SK-N-SH (cell line): ENCODE measurements at regions not wholly inside any gene's neighbourhood (a gene's known extent, or its start where the extent isn't known, plus 50 kb on each side); places are given as distances from the start of the nearest gene placed in this dataset.

ENCODE experiments used
- FOXM1 ChIP-seq: IDR thresholded peaks from 2 replicates; pipeline ENCODE4 v1.4.0; 2012; ENCODE audit warnings: low read depth, mild to moderate bottlenecking
- RAD21 ChIP-seq: IDR thresholded peaks from 2 replicates; pipeline ENCODE4 v1.6.1; 2012; ENCODE audit warnings: mild to moderate bottlenecking, low read length
- TAF1 ChIP-seq: IDR thresholded peaks from 2 replicates; pipeline ENCODE4 v1.6.1; 2012; ENCODE audit warnings: low read depth, mild to moderate bottlenecking, low read length, moderate library complexity, borderline replicate concordance
- TF ChIP-seq, protein P1 (sequence below): fragments of 150-350 bp; IDR thresholded peaks from 2 replicates; pipeline ENCODE4 v1.6.1; 2017; ENCODE audit warnings: antibody characterized with exemption, low read length, low read depth, borderline replicate concordance
- TF ChIP-seq, protein P2 (sequence below): IDR thresholded peaks from 2 replicates; pipeline ENCODE4 v1.4.0; 2012; ENCODE audit warnings: low read depth, borderline replicate concordance
- TF ChIP-seq, protein P3 (sequence below): fragments of 200-600 bp; sonication (generic); IDR thresholded peaks from 2 replicates; pipeline ENCODE4 v1.6.1; 2017; ENCODE audit warnings: antibody characterized with exemption, mild to moderate bottlenecking, moderate library complexity

DNA sequence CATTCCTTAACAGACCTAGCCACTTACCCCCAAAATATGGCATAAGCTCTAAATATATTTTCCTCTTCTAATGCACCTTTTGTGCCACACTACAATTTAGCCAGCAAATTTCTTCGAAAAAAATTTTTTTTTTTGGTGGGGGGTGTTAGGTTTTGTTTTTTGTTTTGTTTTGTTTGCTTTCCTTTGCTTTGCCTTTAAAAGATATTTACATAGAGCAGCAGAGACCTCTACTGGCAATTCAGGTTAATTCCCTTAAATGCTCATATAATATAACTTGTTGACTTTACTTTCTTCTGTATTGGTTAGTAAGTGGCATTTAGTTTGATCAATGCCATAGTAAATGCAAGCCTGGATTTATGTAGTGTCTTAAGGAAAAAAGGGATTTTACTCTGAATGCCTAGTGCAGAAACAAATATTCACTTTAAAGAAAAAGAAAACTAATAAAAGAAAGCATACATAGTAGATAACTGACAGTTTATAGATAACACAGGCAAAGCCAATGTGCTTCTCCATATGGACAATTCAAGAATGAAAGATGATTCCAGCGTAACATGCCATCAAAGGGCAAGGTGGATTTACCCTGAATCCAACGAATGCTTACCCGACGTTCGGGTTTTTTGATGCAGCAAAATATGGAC, 1250.6 kb downstream of the GATA3 start:
- TF ChIP-seq TAF1 (no peak), FOXM1 (no peak), RAD21 (peak; percentile 80)
- TF ChIP-seq, protein P1, sequence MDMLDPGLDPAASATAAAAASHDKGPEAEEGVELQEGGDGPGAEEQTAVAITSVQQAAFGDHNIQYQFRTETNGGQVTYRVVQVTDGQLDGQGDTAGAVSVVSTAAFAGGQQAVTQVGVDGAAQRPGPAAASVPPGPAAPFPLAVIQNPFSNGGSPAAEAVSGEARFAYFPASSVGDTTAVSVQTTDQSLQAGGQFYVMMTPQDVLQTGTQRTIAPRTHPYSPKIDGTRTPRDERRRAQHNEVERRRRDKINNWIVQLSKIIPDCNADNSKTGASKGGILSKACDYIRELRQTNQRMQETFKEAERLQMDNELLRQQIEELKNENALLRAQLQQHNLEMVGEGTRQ = no peak
- TF ChIP-seq, protein P2, sequence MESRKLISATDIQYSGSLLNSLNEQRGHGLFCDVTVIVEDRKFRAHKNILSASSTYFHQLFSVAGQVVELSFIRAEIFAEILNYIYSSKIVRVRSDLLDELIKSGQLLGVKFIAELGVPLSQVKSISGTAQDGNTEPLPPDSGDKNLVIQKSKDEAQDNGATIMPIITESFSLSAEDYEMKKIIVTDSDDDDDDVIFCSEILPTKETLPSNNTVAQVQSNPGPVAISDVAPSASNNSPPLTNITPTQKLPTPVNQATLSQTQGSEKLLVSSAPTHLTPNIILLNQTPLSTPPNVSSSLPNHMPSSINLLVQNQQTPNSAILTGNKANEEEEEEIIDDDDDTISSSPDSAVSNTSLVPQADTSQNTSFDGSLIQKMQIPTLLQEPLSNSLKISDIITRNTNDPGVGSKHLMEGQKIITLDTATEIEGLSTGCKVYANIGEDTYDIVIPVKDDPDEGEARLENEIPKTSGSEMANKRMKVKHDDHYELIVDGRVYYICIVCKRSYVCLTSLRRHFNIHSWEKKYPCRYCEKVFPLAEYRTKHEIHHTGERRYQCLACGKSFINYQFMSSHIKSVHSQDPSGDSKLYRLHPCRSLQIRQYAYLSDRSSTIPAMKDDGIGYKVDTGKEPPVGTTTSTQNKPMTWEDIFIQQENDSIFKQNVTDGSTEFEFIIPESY = no peak
- TF ChIP-seq, protein P3, sequence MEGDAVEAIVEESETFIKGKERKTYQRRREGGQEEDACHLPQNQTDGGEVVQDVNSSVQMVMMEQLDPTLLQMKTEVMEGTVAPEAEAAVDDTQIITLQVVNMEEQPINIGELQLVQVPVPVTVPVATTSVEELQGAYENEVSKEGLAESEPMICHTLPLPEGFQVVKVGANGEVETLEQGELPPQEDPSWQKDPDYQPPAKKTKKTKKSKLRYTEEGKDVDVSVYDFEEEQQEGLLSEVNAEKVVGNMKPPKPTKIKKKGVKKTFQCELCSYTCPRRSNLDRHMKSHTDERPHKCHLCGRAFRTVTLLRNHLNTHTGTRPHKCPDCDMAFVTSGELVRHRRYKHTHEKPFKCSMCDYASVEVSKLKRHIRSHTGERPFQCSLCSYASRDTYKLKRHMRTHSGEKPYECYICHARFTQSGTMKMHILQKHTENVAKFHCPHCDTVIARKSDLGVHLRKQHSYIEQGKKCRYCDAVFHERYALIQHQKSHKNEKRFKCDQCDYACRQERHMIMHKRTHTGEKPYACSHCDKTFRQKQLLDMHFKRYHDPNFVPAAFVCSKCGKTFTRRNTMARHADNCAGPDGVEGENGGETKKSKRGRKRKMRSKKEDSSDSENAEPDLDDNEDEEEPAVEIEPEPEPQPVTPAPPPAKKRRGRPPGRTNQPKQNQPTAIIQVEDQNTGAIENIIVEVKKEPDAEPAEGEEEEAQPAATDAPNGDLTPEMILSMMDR = peak; percentile 79
